Esophagus squamous epithelium (tissue), 5 donors: ENCODE measurements at regions not wholly inside any gene's neighbourhood (a gene's known extent, or its start where the extent isn't known, plus 50 kb on each side); places are given as distances from the start of the nearest gene placed in this dataset.
A peak's percentile ranks its signal among the peaks of the same experiment; 100 is the strongest.

Experiments used
- DNase-seq: peaks from one replicate; lab custom pipeline; 2025; lab: John Stamatoyannopoulos, UW
- H3K27ac ChIP-seq, 4 donors: fragments of 200-600 bp; sonication (generic); one replicate each; pipeline ENCODE4 v1.5.1; 2016 to 2019; ENCODE audit warnings: mild to moderate bottlenecking in 1 of 4
- H3K27me3 ChIP-seq, 4 donors: fragments of 200-600 bp; sonication (generic); 1 replicate in 3 of 4; 2 replicates in 1 of 4; pipeline versions ENCODE4 v1.5.1 to v1.6.0; 2017 to 2021; ENCODE audit warnings: antibody characterized with exemption in 1 of 4
- H3K36me3 ChIP-seq, 3 donors: fragments of 200-600 bp; sonication (generic); one replicate each; pipeline ENCODE4 v1.5.1; 2016 to 2019
- H3K4me1 ChIP-seq, 3 donors: fragments of 200-600 bp; sonication (generic); one replicate each; pipeline ENCODE4 v1.5.1; 2017 to 2019
- H3K4me3 ChIP-seq, 4 donors: fragments of 200-600 bp; sonication (generic); 1 replicate in 3 of 4; 2 replicates in 1 of 4; pipeline ENCODE4 v1.5.1; 2016 to 2019; ENCODE audit warnings: mild to moderate bottlenecking in 2 of 4, moderate library complexity in 1 of 4
- H3K9me3 ChIP-seq, 3 donors: fragments of 200-600 bp; sonication (generic); one replicate each; pipeline ENCODE4 v1.5.1; 2016 to 2019
- CTCF ChIP-seq, 6 experiments: fragments of 450-650 bp in 4 of 6; fragments of 200-600 bp in 2 of 6; sonication (generic) in 2 of 6; IDR thresholded peaks; one replicate each; pipeline ENCODE4 v1.5.1; 2016 to 2019; ENCODE audit warnings: antibody characterized with exemption in 6 of 6, mild to moderate bottlenecking in 4 of 6, moderate library complexity in 4 of 6
- POLR2A ChIP-seq, 4 donors: fragments of 450-650 bp; IDR thresholded peaks; one replicate each; pipeline ENCODE4 v1.6.1; 2017; ENCODE audit warnings: antibody characterized with exemption in 4 of 4, mild to moderate bottlenecking in 4 of 4, moderate library complexity in 3 of 4
- WGBS, 2 donors: methylation state at CpG; one replicate each; pipeline ENCODE4 v1.1.5; 2018; 5-methylcytosine and 5-hydroxymethylcytosine counted together
- intact Hi-C: fragments of 100-400 bp; cut with DNase I; formaldehyde crosslinking; loops from one replicate; pipeline ENCODE4 v1.15.0; 2022
- donor health status: DM: yes; HTN: yes; CAD: no.

- DNase-seq: no peak
- Histone ChIP-seq H3K4me1 (peaks cover 0 to 25% (median 10%) of the 10 kb centered on the region in 3 donors), H3K27ac (peak overlapping the region in 2 of 4 donors; percentile 43 to 49), H3K9me3 (no peaks in the 10 kb centered on the region), H3K36me3 (no peaks in the 10 kb centered on the region), H3K27me3 (peaks cover 0 to 3% (median 0%) of the 10 kb centered on the region in 4 donors), H3K4me3 (no peak overlapping the region)
- TF ChIP-seq POLR2A (IDR thresholded peaks at IDR 0.05): no peak
- intact Hi-C loops: no loop called here
- 5 to 52% methylated on average over 2 of the region's 2 CpGs for WGBS, 2 donors
Measured at GRCh38 chr6:4644996-4645395, 131.2 kb upstream of the CDYL start.

- no peaks in the 10 kb centered on the region for H3K9me3 ChIP-seq
- no peaks in the 10 kb centered on the region for H3K27me3 ChIP-seq
- no peak overlapping the region for H3K4me3 ChIP-seq
- intact Hi-C loops: no loop called here
- no peak for DNase-seq
- H3K4me1 ChIP-seq: peaks cover 0 to 26% (median 0%) of the 10 kb centered on the region in 3 donors
- no peaks in the 10 kb centered on the region for H3K36me3 ChIP-seq
- no peak overlapping the region for H3K27ac ChIP-seq
- 87 to 97% methylated on average over 3 of the region's 3 CpGs for WGBS, 2 donors
- TF ChIP-seq CTCF (IDR thresholded peaks at IDR 0.05) (no peak), POLR2A (IDR thresholded peaks at IDR 0.05) (no peak)
Measured at GRCh38 chr6:4641461-4641860, 134.7 kb upstream of the CDYL start.

- Histone ChIP-seq H3K36me3 (no peaks in the 10 kb centered on the region), H3K9me3 (no peaks in the 10 kb centered on the region), H3K4me1 (peaks cover 0 to 24% (median 0%) of the 10 kb centered on the region in 3 donors), H3K27ac (peak overlapping the region in 2 of 4 donors; percentile 23 to 34), H3K27me3 (no peaks in the 10 kb centered on the region), H3K4me3 (no peak overlapping the region)
- TF ChIP-seq POLR2A (IDR thresholded peaks at IDR 0.05) (no peak), CTCF (IDR thresholded peaks at IDR 0.05) (no peak)
- intact Hi-C loops: no loop called here
- 9 to 28% methylated on average over 4 of the region's 4 CpGs for WGBS, 2 donors
- DNase-seq: no peak
Measured at GRCh38 chr6:4640139-4640538, 136.1 kb upstream of the CDYL start.

- H3K4me3 ChIP-seq: no peak overlapping the region
- no peak overlapping the region for H3K27ac ChIP-seq
- TF ChIP-seq CTCF (IDR thresholded peaks at IDR 0.05) (no peak), POLR2A (IDR thresholded peaks at IDR 0.05) (no peak)
- 88 to 94% methylated on average over 1 of the region's 1 CpG for WGBS, 2 donors
- no peak for DNase-seq
- no peaks in the 10 kb centered on the region for H3K9me3 ChIP-seq
- intact Hi-C loops: no loop called here
- no peaks in the 10 kb centered on the region for H3K36me3 ChIP-seq
- H3K27me3 ChIP-seq: no peaks in the 10 kb centered on the region
- H3K4me1 ChIP-seq: peaks cover 0 to 22% (median 0%) of the 10 kb centered on the region in 3 donors
Measured at GRCh38 chr6:4638641-4639040, 137.6 kb upstream of the CDYL start.

GRCh38 chr6:4637691-4638433, 138.3 kb upstream of the CDYL start:
- TF ChIP-seq POLR2A (IDR thresholded peaks at IDR 0.05) (no peak), CTCF (IDR thresholded peaks at IDR 0.05) (no peak)
- H3K27me3 ChIP-seq: no peaks in the 10 kb centered on the region
- H3K4me3 ChIP-seq: no peak overlapping the region
- no peak for DNase-seq
- intact Hi-C loops: no loop called here
- H3K27ac ChIP-seq: peak overlapping the region in 2 of 4 donors; percentile 31 to 34
- no peaks in the 10 kb centered on the region for H3K9me3 ChIP-seq
- 77 to 82% methylated on average over 5 of the region's 5 CpGs for WGBS, 2 donors
- H3K4me1 ChIP-seq: peaks cover 0 to 22% (median 0%) of the 10 kb centered on the region in 3 donors
- H3K36me3 ChIP-seq: no peaks in the 10 kb centered on the region
